HFF-Myc (cell line): ENCODE measurements at regions not wholly inside any gene's neighbourhood (a gene's known extent, or its start where the extent isn't known, plus 50 kb on each side); places are given as distances from the start of the nearest gene placed in this dataset.

Experiments
- DNase-seq: peaks from one replicate; pipeline ENCODE4 v3.0.0-alpha.2; 2011; ENCODE audit warnings: low read depth; ENCODE audit errors: extremely low read depth
- H3K4me3 ChIP-seq: replicated peaks from 2 replicates; pipeline ENCODE4 v1.5.1; 2011; ENCODE audit warnings: low read depth, mild to moderate bottlenecking, control low read depth, low read length
- TF ChIP-seq, protein P1 (sequence below): IDR thresholded peaks from 2 replicates; pipeline ENCODE4 v1.5.1; 2012; ENCODE audit warnings: mild to moderate bottlenecking, low read depth, low read length, control low read depth; ENCODE audit errors: missing control alignments

DNA sequence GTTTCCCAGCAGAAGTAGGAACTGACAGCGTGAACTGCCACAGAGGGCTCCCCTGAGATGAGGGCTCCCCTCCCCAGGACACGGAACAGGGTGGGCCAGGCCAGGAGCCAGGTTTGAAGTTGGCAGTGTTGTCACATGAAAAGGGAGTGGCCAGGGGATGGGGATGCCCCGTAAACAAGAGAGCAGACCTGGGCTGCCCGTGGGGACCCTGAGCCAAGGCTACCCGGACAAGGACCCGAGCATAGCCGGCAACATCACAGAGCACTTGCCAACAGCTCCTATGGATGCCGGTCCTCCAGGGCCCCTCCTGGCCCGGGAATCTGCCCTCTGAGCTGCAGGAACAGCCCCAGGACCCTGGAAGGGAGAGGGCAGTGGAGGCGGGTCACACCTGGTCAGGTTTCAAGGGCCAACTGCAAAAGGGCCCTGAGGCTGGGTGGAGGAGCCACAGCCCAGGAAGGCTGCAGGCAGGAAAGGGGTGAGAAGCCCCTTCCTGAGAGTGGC lies 102.1 kb downstream of the CPZ start:
- TF ChIP-seq, protein P1, sequence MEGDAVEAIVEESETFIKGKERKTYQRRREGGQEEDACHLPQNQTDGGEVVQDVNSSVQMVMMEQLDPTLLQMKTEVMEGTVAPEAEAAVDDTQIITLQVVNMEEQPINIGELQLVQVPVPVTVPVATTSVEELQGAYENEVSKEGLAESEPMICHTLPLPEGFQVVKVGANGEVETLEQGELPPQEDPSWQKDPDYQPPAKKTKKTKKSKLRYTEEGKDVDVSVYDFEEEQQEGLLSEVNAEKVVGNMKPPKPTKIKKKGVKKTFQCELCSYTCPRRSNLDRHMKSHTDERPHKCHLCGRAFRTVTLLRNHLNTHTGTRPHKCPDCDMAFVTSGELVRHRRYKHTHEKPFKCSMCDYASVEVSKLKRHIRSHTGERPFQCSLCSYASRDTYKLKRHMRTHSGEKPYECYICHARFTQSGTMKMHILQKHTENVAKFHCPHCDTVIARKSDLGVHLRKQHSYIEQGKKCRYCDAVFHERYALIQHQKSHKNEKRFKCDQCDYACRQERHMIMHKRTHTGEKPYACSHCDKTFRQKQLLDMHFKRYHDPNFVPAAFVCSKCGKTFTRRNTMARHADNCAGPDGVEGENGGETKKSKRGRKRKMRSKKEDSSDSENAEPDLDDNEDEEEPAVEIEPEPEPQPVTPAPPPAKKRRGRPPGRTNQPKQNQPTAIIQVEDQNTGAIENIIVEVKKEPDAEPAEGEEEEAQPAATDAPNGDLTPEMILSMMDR, result no peak
- no peak for DNase-seq
- H3K4me3 ChIP-seq, result no peak overlapping the region

DNA sequence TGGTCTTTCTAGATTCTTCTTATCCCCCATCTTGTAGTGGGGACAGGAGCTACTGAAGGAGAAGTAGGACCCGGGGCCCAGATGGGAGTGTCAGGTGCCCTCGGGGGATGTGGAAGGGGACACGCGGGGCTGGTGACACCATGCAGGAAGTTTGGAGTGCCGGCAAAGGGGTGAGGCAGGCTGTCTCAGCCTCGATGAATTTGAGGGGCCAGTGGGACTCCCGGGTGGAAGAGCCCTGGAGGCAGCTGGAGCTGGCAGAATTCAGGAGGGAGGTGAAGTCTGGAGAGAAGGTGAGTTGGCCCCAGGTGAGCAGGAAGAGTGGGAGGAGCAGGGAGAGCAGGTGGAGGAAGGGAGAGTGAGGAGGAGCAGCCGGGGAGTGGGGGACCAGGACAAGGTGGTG lies 101.7 kb downstream of the CPZ start:
- DNase-seq, result no peak
- TF ChIP-seq, protein P1, result no peak
- H3K4me3 ChIP-seq, result no peak overlapping the region

DNA sequence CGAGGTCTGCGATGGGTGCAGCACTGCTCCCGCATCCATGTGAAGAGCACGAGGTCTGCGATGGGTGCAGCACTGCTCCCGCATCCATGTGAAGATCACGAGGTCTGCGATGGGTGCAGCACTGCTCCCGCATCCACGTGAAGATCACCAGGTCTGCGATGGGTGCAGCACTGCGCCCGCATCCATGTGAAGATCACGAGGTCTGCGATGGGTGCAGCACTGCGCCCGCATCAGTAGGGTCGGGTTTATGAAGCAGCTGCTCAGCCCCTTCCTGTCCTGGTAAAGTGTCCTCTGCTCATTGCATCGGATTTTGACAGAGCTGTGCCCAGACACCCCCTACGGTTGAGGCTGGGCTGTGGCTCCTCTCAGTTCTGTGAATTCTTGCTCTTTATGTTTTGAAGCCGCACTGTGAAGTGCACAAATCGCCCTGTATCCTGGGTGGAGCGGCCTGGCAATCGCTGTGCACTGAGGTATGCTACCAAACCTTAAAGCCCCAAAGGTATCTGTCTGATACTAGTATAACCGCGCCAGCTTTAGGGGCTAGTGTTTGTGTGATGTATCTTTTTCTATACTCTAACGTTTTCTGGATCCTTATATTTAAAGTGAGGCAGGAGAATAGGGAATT lies 98.7 kb downstream of the CPZ start:
- no peak overlapping the region for H3K4me3 ChIP-seq
- TF ChIP-seq, protein P1, result no peak
- DNase-seq, result no peak

DNA sequence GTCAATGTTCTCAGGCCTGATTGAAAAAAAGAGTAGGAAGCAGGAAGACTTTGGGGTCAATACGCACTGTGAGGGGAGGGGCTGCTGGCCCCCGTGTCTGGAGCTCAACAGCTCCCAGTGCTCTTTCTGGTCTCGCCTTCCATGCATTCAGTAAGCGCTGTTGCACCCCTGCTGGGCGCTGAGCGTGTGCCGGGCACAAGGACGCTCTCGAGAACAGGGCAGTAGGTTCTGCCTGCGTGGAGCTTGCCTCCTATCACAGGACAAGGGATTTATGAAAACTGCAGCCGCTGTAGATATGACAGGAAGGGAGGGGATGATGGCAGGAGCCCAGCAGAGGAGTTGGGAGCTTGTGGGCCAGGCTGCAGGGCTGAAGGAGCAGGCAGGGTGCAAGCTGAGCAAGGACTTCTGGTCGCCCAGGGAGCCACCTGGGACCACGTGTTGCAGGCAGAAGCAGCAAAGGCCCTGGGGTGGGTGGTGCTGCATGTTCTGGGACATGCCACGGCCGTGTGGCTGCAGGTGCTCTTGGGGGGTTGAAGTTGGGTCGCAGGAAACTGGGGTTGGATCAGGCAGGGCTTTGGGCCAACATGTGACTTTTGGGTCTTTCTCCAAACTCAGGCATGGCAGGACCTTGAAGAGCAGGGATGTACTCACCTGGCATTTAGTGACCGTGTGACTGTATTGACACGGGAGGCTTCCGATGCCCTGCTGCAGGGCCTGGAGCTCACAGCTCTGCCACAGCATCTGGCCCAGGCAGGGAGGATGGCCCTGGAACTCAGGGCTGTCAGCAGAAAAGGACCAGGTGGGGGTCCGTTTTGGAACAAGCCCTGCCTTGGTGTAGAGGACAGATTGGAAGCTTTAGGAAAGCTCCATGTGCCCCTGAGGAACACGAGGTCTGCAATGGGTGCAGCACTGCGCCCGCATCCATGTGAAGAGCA lies 97.9 kb downstream of the CPZ start:
- no peak for DNase-seq
- no peak overlapping the region for H3K4me3 ChIP-seq
- TF ChIP-seq, protein P1, result no peak

DNA sequence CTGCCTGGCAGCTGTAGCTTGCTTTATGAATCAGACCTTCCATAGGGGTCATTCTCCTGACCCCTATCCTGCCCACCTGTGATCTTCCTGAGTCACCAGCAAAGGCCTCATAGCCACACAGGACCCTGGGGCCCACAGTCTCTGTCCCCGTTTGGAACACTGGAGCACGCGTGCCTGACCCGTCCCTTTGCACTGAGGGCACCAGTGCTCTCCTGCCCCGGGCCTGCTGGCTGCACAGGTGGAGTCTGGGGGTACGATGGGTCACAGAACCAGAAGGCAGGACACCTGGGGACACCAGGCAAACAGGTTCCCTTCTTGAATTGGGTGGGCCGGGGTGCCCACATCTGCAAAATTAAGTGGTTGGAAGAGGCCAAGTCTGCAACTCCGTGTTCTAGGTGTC lies 97.2 kb downstream of the CPZ start:
- TF ChIP-seq, protein P1, result no peak
- no peak overlapping the region for H3K4me3 ChIP-seq
- no peak for DNase-seq

DNA sequence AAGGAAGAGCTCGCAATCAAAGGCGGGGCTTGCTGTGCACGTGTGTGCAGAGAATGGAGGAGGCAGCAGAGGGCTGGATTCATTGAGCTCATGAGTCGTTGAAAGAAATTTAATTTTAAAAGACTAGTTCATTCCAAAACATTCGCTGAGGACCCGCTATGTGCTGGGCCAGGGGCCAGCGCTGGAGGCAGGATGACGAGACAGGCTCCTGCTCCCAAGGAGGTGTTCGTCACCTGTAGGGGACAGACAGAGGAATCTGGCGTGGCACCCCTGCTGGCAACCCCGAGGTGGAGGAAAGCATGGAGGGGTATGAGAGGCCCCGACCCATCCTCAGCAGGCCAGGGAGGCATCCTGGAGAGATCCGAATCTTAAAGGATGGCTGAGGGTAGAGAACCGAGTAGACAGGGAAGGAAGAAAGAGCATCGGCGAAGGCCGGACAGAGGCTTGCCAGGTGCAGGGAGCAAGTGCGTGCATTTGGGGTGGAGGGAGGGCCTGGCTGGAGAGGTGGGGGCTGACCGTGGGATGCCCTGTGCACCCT lies 96.4 kb downstream of the CPZ start:
- H3K4me3 ChIP-seq, result no peak overlapping the region
- TF ChIP-seq, protein P1, result no peak
- DNase-seq, result no peak
